Ovary (tissue), 7 donors: ENCODE measurements at regions not wholly inside any gene's neighbourhood (a gene's known extent, or its start where the extent isn't known, plus 50 kb on each side); places are given as distances from the start of the nearest gene placed in this dataset.

ENCODE experiments used
- DNase-seq, 5 donors: peaks; one replicate each; pipeline ENCODE4 v3.0.0-alpha.2; 2019 to 2020
- H3K27ac ChIP-seq, 2 donors: fragments of 200-600 bp; one replicate each; pipeline versions ENCODE4 v1.5.1 to v1.8.0; 2019 to 2022
- H3K27me3 ChIP-seq: fragments of 200-600 bp; one replicate; pipeline ENCODE4 v1.8.0; 2022
- H3K36me3 ChIP-seq: fragments of 200-600 bp; sonication (generic); one replicate; pipeline ENCODE4 v1.5.1; 2019
- H3K4me1 ChIP-seq: one replicate; pipeline ENCODE4 v1.8.1; 2013; ENCODE audit warnings: mild to moderate bottlenecking, moderate library complexity; ENCODE audit not compliant: insufficient read depth
- H3K4me3 ChIP-seq: fragments of 200-600 bp; sonication (generic); one replicate; pipeline ENCODE4 v1.5.1; 2017
- H3K9me3 ChIP-seq, 2 donors: fragments of 200-600 bp in 1 of 2; sonication (generic) in 1 of 2; one replicate each; pipeline versions ENCODE4 v1.5.1 to v1.8.1; 2013 to 2019; ENCODE audit warnings: mild to moderate bottlenecking in 1 of 2, moderate library complexity in 1 of 2
- CTCF ChIP-seq, 3 donors: fragments of 450-650 bp in 2 of 3; fragments of 200-600 bp in 1 of 3; IDR thresholded peaks; one replicate each; pipeline versions ENCODE4 v1.5.1 to v1.8.0; 2016 to 2022; ENCODE audit warnings: antibody characterized with exemption in 3 of 3, mild to moderate bottlenecking in 1 of 3
- EP300 ChIP-seq: sonication (generic); formaldehyde crosslinking; IDR thresholded peaks from one replicate; pipeline ENCODE4 v1.6.1; 2017; ENCODE audit warnings: antibody characterized with exemption
- POLR2A ChIP-seq: fragments of 450-650 bp; IDR thresholded peaks from one replicate; pipeline ENCODE4 v1.6.1; 2017; ENCODE audit warnings: antibody characterized with exemption, mild to moderate bottlenecking, moderate library complexity
- WGBS, 3 donors: extraction: QIAGEN DNeasy Blood & Tissue Kit in 1 of 3; methylation state at CpG; one replicate each; pipeline versions ENCODE4 v1.1.5 to v1.1.7; 2013 to 2017; 5-methylcytosine and 5-hydroxymethylcytosine counted together
- intact Hi-C, 4 donors: fragments of 100-400 bp; cut with DNase I; formaldehyde crosslinking; loops; one replicate each; pipeline versions ENCODE4 v1.11.0 to v1.15.1; 2022 to 2023
- donor health status: DM: no; HTN: no; CAD: no; lungs with moderate emphysema.
- donor health status: DM: no; HTN: no; CAD: no.
- donor health status: Bipolar disorder and iron deficiency.
- donor health status: DM: no; HTN: no; CAD: no.
- donor health status: DM: yes; HTN: yes; CAD: no.

GRCh38 chr1:198922638-198923430 is 284.0 kb downstream of the PTPRC start:
- H3K4me3 ChIP-seq: no peak overlapping the region
- 69 to 71% (median 70%) methylated on average over 5 of the region's 5 CpGs for WGBS, 3 donors
- H3K9me3 ChIP-seq: no peaks in the 10 kb centered on the region
- intact Hi-C loops: no loop called here
- TF ChIP-seq EP300 (no peak), POLR2A (no peak), CTCF (IDR thresholded peaks at IDR 0.05) (no peak)
- H3K27me3 ChIP-seq: no peaks in the 10 kb centered on the region
- H3K4me1 ChIP-seq: no peaks in the 10 kb centered on the region
- H3K27ac ChIP-seq: no peak overlapping the region
- no peak for DNase-seq
- no peaks in the 10 kb centered on the region for H3K36me3 ChIP-seq

GRCh38 chr1:198923993-198924392 is 285.2 kb downstream of the PTPRC start:
- intact Hi-C loops: no loop called here
- 83 to 96% (median 95%) methylated on average over 1 of the region's 1 CpG for WGBS, 3 donors
- no peak for DNase-seq

GRCh38 chr1:198925567-198925966 is 286.7 kb downstream of the PTPRC start:
- Histone ChIP-seq H3K27me3 (no peaks in the 10 kb centered on the region), H3K36me3 (no peaks in the 10 kb centered on the region), H3K4me1 (no peaks in the 10 kb centered on the region), H3K4me3 (no peak overlapping the region), H3K27ac (no peak overlapping the region), H3K9me3 (no peaks in the 10 kb centered on the region)
- DNase-seq: no peak
- TF ChIP-seq CTCF (IDR thresholded peaks at IDR 0.05): no peak
- no peak for TF ChIP-seq POLR2A
- no peak for TF ChIP-seq EP300
- intact Hi-C loops: no loop called here

More at GRCh38 chr1:198923993-198924392, 285.2 kb downstream of the PTPRC start:
- TF ChIP-seq CTCF (IDR thresholded peaks at IDR 0.05) (no peak), EP300 (no peak), POLR2A (no peak)
- no peak overlapping the region for H3K27ac ChIP-seq
- H3K36me3 ChIP-seq: no peaks in the 10 kb centered on the region
- H3K4me3 ChIP-seq: no peak overlapping the region
- H3K4me1 ChIP-seq: no peaks in the 10 kb centered on the region
- H3K27me3 ChIP-seq: no peaks in the 10 kb centered on the region
- H3K9me3 ChIP-seq: no peaks in the 10 kb centered on the region

DNA sequence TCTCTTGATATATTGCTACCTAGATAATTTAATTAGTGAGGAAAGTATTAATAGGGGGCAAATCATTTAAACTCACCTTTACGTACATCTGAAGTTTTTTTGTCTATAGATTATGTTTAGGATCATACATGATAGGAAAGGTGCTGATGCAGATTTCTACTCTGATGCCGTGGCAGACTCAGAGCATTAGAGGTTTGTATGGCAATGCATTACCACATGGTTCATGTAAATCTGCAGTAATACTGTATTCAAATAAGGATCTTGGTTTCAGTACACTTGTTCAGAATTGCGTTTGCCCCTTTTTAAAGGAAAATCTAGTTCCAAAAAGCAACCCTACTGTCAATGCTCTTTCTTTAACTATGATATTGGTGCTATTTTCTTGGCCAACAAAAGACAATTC is 288.3 kb downstream of the PTPRC start:
- H3K36me3 ChIP-seq: no peaks in the 10 kb centered on the region
- H3K4me3 ChIP-seq: no peak overlapping the region
- H3K27ac ChIP-seq: no peak overlapping the region
- no peaks in the 10 kb centered on the region for H3K27me3 ChIP-seq
- H3K9me3 ChIP-seq: no peaks in the 10 kb centered on the region
- 90 to 99% (median 94%) methylated on average over 3 of the region's 3 CpGs for WGBS, 3 donors
- intact Hi-C loops: no loop called here
- DNase-seq: no peak
- TF ChIP-seq EP300: no peak
- TF ChIP-seq POLR2A: no peak
- TF ChIP-seq CTCF (IDR thresholded peaks at IDR 0.05): no peak
- H3K4me1 ChIP-seq: no peaks in the 10 kb centered on the region
